HG02798 (cell line): ENCODE measurements at regions not wholly inside any gene's neighbourhood (a gene's known extent, or its start where the extent isn't known, plus 50 kb on each side); places are given as distances from the start of the nearest gene placed in this dataset.
"Not testable (repeated sequence)": the region's sequence is repeated elsewhere in the genome, so short reads cannot be mapped to it uniquely, and the experiment has no call there.

Experiments
- ATAC-seq: cut with Tn5 transposase; IDR thresholded peaks from one replicate; pipeline ENCODE4 v1.9.1; 2021; ENCODE audit warnings: mild to moderate bottlenecking; ENCODE audit not compliant: unreplicated experiment, poor library complexity

- ATAC-seq, result no peak
Observed at GRCh38 chr4:175033162-175033561, 115.0 kb downstream of the ADAM29 start.

GRCh38 chr4:175034007-175034406 is 115.8 kb downstream of the ADAM29 start:
- ATAC-seq, result no peak

DNA sequence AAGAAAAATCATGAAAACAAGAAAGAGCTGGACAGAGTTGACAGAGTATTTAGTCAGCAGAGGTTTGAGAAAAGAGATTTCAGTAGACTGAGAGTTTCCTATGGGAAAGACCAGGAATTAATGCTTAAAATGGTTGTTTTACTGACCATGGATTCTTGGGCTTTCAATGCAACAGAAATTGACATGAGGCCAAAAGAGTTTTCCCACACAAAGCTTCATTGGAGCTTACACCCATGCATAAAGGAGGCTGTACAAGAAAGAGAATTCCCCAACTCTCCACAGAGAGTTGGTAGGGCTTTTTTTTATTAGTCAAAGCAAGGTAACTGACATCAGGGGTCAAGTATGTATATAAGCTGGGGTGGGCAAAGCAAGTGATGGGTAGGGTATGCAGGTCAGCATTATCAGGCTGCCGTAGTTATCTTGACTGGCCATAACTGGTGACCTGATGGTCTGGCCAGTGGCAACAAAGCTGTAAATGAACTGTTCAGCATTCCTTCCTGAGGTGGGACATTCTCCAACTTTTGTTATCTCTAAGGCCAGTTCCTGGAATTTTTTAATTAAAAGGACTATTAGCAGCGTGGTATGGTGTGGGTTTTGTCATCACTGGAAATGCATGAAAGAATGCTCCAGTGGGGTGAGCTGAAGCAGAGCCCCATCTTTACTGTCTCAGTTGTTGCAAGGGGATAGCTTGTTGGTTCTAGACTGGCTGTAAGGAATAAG is 117.0 kb downstream of the ADAM29 start:
- ATAC-seq, result no peak

DNA sequence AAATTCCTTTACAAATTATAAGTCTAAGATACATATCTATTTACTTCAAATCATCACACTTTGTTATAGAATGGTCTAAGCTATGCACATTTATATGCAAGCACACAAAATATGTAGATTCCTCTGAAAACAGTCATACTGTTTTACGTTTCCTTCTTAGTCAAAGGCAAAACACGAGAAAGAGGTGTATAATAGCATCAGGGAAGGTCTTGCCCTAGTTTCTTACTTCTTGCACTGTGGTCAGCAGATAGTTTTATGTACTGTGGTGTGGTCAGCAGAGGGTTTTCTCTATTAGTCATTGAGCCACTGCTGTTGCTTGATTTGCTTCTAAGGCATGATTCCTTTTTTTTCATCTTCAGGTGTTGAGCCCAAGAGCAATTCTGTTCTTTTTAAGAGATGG is 117.7 kb downstream of the ADAM29 start:
- ATAC-seq, result peak; percentile 63

- no peak for ATAC-seq
Observed at GRCh38 chr4:175048111-175048784, 130.1 kb downstream of the ADAM29 start.

DNA sequence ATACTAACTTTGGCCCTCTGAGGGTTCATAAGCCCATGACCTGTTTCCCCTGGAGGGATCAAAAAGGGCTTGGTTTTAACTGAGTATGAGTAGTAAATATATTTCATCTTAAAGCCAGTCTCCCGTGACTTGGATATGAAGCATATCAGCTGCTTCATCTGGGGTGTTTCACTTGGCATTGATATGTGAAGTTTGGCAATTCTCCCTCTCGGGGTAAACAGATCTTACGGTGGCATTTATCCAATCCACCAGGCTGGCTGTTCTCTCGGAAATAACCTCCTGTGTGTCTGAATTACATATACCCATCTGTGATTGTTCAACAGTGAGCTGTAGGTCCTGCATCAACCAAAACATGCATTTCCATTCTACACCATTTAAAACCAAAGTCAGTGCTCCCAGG is 130.7 kb downstream of the ADAM29 start:
- no peak for ATAC-seq

DNA sequence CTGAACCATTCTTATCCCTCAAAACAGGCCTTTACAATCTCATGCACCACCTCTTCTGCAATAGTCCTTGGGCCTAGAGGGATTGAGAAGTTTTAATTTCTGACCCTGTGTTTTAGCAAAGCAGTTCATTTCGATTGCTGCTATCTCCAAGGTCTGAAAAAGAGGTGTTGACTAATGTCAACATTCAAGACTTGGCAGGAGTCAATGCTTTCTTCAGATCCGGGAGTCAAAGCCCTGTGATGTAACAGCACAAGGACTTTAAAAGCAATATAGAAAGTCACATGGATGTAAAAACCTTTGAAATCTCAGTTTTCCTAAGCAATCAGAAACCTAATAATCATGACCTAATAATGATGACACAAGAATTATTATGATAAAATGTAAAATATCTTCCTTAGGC is 133.8 kb downstream of the ADAM29 start:
- ATAC-seq, result no peak

DNA sequence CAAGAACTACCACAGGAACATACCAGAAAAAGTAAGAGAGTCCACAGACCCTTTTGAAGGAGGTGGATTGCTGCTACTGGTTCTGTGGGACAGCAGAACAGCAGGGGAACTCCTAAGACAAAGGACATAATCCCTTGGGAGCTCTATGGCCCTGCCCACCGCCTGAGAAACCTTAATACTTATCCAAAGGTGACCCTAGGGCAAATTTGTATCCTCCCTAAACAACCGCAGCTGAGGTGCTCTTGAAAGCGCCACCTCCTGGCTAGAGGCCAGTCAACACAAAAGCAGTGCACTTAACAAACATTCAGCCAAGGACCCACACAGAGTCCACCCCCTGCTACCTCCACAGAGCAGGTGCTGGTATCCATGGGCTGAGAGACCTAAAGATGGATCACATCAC is 136.8 kb downstream of the ADAM29 start:
- peak; percentile 57 for ATAC-seq

DNA sequence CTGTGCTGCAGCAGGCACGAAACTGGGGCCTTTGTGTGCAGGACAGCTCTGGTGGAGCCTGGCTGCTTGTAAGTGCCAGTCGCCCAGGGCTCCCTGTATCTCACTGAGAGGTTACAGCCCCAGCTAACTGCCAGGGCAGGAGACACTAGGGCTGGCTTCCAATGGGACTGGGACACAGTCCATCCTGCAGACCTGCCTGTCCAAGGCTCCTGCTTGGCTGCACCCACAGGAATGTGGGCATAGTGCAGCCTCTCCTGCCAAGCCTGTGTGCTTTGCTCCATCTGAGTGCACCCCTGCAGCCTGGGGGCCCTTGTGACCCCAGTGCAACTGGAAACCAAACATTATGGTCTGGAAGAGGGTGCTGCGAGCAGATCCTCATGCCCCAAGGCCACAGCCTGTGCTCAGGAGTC is 144.0 kb downstream of the ADAM29 start:
- no peak for ATAC-seq

DNA sequence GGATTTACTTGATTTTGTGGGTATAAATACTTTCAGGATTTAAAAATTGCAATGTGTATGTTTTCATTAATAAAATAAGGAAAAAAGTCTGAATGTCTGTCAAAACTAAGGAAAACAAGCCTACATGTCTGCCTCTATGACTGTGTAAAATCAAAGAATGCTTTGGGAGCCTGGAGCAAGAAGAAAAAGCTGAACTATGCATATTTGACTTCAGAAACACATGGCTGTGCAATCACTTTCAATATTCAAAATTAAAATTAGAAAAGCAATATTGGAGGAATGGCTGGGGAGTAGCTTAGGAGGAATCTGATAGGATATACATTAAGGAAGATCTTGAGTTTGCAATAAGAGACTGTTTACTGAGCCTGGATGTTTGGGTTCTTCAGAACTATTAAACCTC is 147.1 kb downstream of the ADAM29 start:
- ATAC-seq, result no peak

GRCh38 chr4:175066923-175067627 is 148.9 kb downstream of the ADAM29 start:
- ATAC-seq, result no peak

DNA sequence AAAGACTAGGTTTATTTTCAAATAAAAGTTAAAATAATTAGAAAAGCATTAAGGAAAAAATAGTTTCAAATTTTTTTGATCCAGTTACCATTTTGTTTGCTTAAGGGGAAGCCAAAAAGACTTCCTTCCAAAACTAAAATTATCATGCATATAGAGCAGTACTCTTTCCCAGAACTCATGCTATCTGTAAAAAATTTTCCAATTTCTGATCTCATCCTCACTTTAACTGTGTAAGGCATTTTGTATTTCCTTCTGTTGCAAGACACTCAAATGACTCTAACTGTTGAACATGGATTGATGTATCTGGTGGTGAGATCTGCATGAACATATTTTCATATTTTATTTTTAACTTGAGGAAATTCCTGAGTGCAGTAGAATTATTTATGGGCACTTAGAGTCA is 150.1 kb downstream of the ADAM29 start:
- no peak for ATAC-seq

DNA sequence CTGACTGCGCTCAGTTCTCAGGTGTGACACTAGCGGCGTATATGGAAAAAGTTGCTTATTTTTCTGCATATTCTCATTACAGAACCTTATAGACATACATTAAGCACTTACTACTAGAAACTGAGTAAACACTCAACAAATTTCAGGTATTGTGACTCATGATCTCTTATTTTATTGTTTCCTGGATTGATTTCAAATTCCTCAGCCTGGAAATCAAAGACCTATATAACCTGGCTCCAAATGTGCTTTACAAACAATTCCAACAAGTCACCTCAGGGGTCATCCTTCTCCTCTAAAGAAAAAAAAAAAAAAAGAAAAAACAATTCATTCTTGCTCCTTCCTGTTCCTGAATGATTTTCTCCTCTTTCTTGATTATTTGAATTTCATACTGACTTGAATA is 152.3 kb downstream of the ADAM29 start:
- no peak for ATAC-seq

- no peak for ATAC-seq
Observed at GRCh38 chr4:175071123-175071522, 153.0 kb downstream of the ADAM29 start.

DNA sequence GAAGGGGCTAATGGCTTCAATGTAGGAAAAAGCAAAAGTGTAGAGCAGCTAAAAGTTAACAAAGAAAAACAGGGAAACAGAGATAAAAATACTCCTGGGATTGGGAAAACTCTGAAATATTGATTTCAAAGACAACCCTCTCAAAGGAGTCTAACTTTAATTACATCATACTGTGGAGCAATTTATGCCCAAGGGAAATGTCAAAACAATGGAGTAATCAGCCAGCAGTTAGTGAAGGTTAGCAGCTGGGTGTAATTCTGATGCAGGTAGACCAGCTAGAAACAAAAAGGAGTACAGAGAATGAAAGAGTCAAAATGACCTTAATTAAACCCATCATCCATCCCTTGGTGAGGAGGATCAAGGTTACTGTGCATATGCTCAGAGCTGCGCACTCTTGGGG is 169.0 kb downstream of the ADAM29 start:
- ATAC-seq, result no peak

DNA sequence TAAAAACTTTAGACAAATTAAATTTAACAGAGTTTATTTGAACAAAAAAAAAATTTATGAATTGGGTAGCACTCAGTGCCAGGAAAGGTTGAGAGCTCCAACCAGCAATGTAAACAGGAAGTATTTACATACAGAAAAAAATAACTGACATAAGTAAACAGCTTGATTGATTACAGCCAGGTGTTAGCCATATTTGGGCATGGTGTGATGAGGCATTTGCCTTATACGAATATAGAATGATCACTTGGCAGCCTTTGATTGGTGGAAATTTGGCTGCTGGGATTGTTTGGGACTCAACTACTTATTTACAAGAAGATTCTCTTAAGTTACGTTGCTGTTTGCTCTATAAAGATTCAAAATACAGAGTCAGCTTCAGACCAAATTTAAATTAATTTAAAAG is 172.0 kb downstream of the ADAM29 start:
- ATAC-seq, result no peak

- no peak for ATAC-seq
Observed at GRCh38 chr4:175091649-175092048, 173.5 kb downstream of the ADAM29 start.

GRCh38 chr4:175092114-175092513 is 174.0 kb downstream of the ADAM29 start:
- no peak for ATAC-seq

DNA sequence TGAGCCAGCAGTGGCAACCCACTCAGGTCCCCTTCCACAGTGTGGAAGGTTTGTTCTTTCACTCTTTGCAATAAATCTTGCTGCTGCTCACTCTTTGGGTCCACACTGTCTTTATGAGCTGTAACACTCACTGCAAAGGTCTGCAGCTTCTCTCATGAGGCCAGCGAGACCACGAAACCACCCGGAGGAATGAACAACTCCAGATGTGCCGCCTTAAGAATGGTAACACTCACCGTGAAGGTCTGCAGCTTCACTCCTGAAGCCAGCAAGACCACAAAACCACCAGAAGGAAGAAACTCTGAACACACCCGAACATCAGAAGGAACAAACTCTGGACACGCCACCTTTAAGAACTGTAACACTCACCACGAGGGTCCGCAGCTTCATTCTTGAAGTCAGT is 174.9 kb downstream of the ADAM29 start:
- not testable (repeated sequence) for ATAC-seq

- no peak for ATAC-seq
Observed at GRCh38 chr4:175103403-175103802, 185.2 kb downstream of the ADAM29 start.

- ATAC-seq, result no peak
Observed at GRCh38 chr4:175106301-175106700, 188.1 kb downstream of the ADAM29 start.
